Lower lobe of right lung (tissue), 2 donors: ENCODE measurements at regions not wholly inside any gene's neighbourhood (a gene's known extent, or its start where the extent isn't known, plus 50 kb on each side); places are given as distances from the start of the nearest gene placed in this dataset.
"Not testable (repeated sequence)": the region's sequence is repeated elsewhere in the genome, so short reads cannot be mapped to it uniquely, and the experiment has no call there.

Source experiments
- ATAC-seq, 2 donors: fragments of 200-7000 bp; cut with Tn5 transposase; one replicate each; pipeline ENCODE4 v1.9.1; 2020 to 2022; ENCODE audit warnings: mild to moderate bottlenecking in 2 of 2, moderate library complexity in 2 of 2
- DNase-seq: peaks from one replicate; pipeline ENCODE4 v3.0.0-alpha.2; 2020
- H3K27ac ChIP-seq: fragments of 200-600 bp; one replicate; pipeline ENCODE4 v1.8.0; 2022
- H3K27me3 ChIP-seq: fragments of 200-600 bp; one replicate; pipeline ENCODE4 v1.8.0; 2022; ENCODE audit warnings: low read depth
- H3K36me3 ChIP-seq: fragments of 200-600 bp; one replicate; pipeline ENCODE4 v1.8.0; 2022; ENCODE audit warnings: mild to moderate bottlenecking
- H3K4me1 ChIP-seq: fragments of 200-600 bp; one replicate; pipeline ENCODE4 v1.8.0; 2022
- H3K4me3 ChIP-seq: fragments of 200-600 bp; one replicate; pipeline ENCODE4 v1.8.0; 2022; ENCODE audit warnings: mild to moderate bottlenecking
- H3K9me3 ChIP-seq: fragments of 200-600 bp; one replicate; pipeline ENCODE4 v1.8.0; 2022
- CTCF ChIP-seq: fragments of 200-600 bp; IDR thresholded peaks from one replicate; pipeline ENCODE4 v1.8.0; 2022; ENCODE audit warnings: antibody characterized with exemption, mild to moderate bottlenecking
- intact Hi-C: fragments of 100-400 bp; cut with DNase I; formaldehyde crosslinking; loops from one replicate; pipeline ENCODE4 v1.11.0; 2022
- donor health status: DM: no; HTN: yes; CAD: no; lungs with severe emphysema.

- DNase-seq: no peak
- H3K9me3 ChIP-seq: no peaks in the 10 kb centered on the region
- intact Hi-C loops: no loop called here
- H3K27me3 ChIP-seq: peaks cover 4% of the 10 kb centered on the region
- no peak for ATAC-seq
- H3K4me3 ChIP-seq: no peak overlapping the region
- no peaks in the 10 kb centered on the region for H3K4me1 ChIP-seq
- no peaks in the 10 kb centered on the region for H3K36me3 ChIP-seq
- H3K27ac ChIP-seq: no peak overlapping the region
- no peak for TF ChIP-seq CTCF
These were observed 114.8 kb upstream of the SFSWAP start for GRCh38 chr12:131596115-131596514.

- Histone ChIP-seq H3K4me3 (no peak overlapping the region), H3K4me1 (no peaks in the 10 kb centered on the region), H3K27ac (no peak overlapping the region), H3K9me3 (no peaks in the 10 kb centered on the region), H3K36me3 (no peaks in the 10 kb centered on the region), H3K27me3 (peaks cover 4% of the 10 kb centered on the region)
- DNase-seq (no peak), ATAC-seq (no peak)
- TF ChIP-seq CTCF: no peak
- intact Hi-C loops: no loop called here
These were observed 113.6 kb upstream of the SFSWAP start for GRCh38 chr12:131597333-131597732.

GRCh38 chr12:131598717-131599116 is 112.2 kb upstream of the SFSWAP start:
- peaks cover 2% of the 10 kb centered on the region for H3K4me1 ChIP-seq
- H3K27me3 ChIP-seq: peaks cover 4% of the 10 kb centered on the region
- intact Hi-C loops: no loop called here
- no peaks in the 10 kb centered on the region for H3K36me3 ChIP-seq
- no peak for DNase-seq
- ATAC-seq: no peak
- H3K27ac ChIP-seq: no peak overlapping the region
- H3K9me3 ChIP-seq: no peaks in the 10 kb centered on the region
- no peak overlapping the region for H3K4me3 ChIP-seq
- no peak for TF ChIP-seq CTCF

- no peaks in the 10 kb centered on the region for H3K36me3 ChIP-seq
- no peak overlapping the region for H3K4me3 ChIP-seq
- H3K9me3 ChIP-seq: no peaks in the 10 kb centered on the region
- no peak for ATAC-seq
- no peak for DNase-seq
- intact Hi-C loops: no loop called here
- H3K4me1 ChIP-seq: peaks cover 8% of the 10 kb centered on the region
- no peak overlapping the region for H3K27ac ChIP-seq
- TF ChIP-seq CTCF: no peak
- peaks cover 4% of the 10 kb centered on the region for H3K27me3 ChIP-seq
These were observed 111.4 kb upstream of the SFSWAP start for GRCh38 chr12:131599190-131600159.

- DNase-seq: no peak
- TF ChIP-seq CTCF: no peak
- Histone ChIP-seq H3K27me3 (peaks cover 8% of the 10 kb centered on the region), H3K4me1 (peaks cover 13% of the 10 kb centered on the region), H3K9me3 (no peaks in the 10 kb centered on the region), H3K4me3 (no peak overlapping the region), H3K36me3 (no peaks in the 10 kb centered on the region), H3K27ac (no peak overlapping the region)
- no peak for ATAC-seq
- intact Hi-C loops: no loop called here
These were observed 110.7 kb upstream of the SFSWAP start for GRCh38 chr12:131600160-131600532.

- H3K4me3 ChIP-seq: not testable (repeated sequence)
These were observed 109.4 kb upstream of the SFSWAP start for GRCh38 chr12:131601499-131601898.

More at GRCh38 chr12:131601499-131601898, 109.4 kb upstream of the SFSWAP start:
- DNase-seq, H3K36me3 ChIP-seq, H3K27ac ChIP-seq, intact Hi-C loops, H3K9me3 ChIP-seq, H3K27me3 ChIP-seq, ATAC-seq: not testable (repeated sequence)
- H3K4me1 ChIP-seq: peaks cover 13% of the 10 kb centered on the region
